ENCODE measurements at regions not wholly inside any gene's neighbourhood (a gene's known extent, or its start where the extent isn't known, plus 50 kb on each side); places are given as distances from the start of the nearest gene placed in this dataset.
"Not testable (repeated sequence)": the region's sequence is repeated elsewhere in the genome, so short reads cannot be mapped to it uniquely, and the experiment has no call there.

- TF ChIP-seq, protein P1, sequence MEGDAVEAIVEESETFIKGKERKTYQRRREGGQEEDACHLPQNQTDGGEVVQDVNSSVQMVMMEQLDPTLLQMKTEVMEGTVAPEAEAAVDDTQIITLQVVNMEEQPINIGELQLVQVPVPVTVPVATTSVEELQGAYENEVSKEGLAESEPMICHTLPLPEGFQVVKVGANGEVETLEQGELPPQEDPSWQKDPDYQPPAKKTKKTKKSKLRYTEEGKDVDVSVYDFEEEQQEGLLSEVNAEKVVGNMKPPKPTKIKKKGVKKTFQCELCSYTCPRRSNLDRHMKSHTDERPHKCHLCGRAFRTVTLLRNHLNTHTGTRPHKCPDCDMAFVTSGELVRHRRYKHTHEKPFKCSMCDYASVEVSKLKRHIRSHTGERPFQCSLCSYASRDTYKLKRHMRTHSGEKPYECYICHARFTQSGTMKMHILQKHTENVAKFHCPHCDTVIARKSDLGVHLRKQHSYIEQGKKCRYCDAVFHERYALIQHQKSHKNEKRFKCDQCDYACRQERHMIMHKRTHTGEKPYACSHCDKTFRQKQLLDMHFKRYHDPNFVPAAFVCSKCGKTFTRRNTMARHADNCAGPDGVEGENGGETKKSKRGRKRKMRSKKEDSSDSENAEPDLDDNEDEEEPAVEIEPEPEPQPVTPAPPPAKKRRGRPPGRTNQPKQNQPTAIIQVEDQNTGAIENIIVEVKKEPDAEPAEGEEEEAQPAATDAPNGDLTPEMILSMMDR (IDR thresholded peaks at IDR 0.05): not testable (repeated sequence)
- not testable (repeated sequence) for TF ChIP-seq ZFX (IDR thresholded peaks at IDR 0.05; ENCODE audit: borderline replicate concordance)
These were observed 104.7 kb upstream of the SPATS2L start for GRCh38 chr2:200201839-200202238.
